Prostate gland (tissue), 2 donors: ENCODE measurements at regions not wholly inside any gene's neighbourhood (a gene's known extent, or its start where the extent isn't known, plus 50 kb on each side); places are given as distances from the start of the nearest gene placed in this dataset.

ENCODE experiments used
- DNase-seq: peaks from one replicate; pipeline ENCODE4 v3.0.0-alpha.2; 2019; ENCODE audit warnings: low spot score
- H3K27ac ChIP-seq, 2 donors: fragments of 200-600 bp; sonication (generic); 2 replicates each; pipeline ENCODE4 v1.5.1; 2017 to 2019
- H3K27me3 ChIP-seq: fragments of 200-600 bp; sonication (generic); replicated peaks from 2 replicates; pipeline ENCODE4 v1.5.1; 2019; ENCODE audit not compliant: insufficient read depth
- H3K36me3 ChIP-seq, 2 donors: fragments of 200-600 bp; sonication (generic); 1 replicate in 1 of 2; 2 replicates in 1 of 2; pipeline versions ENCODE4 v1.5.1 to v1.8.1; 2017 to 2019
- H3K4me1 ChIP-seq: fragments of 200-600 bp; sonication (generic); replicated peaks from 2 replicates; pipeline ENCODE4 v1.5.1; 2019
- H3K4me3 ChIP-seq, 2 donors: fragments of 200-600 bp; sonication (generic); 2 replicates each; pipeline ENCODE4 v1.5.1; 2017 to 2019
- H3K9me3 ChIP-seq: fragments of 200-600 bp; sonication (generic); 2 replicates; pipeline ENCODE4 v1.5.1; 2017
- POLR2A ChIP-seq: fragments of 450-650 bp; IDR thresholded peaks from one replicate; pipeline ENCODE4 v1.6.1; 2016; ENCODE audit warnings: antibody characterized with exemption, mild to moderate bottlenecking
- POLR2AphosphoS5 ChIP-seq: sonication (generic); formaldehyde crosslinking; IDR thresholded peaks from one replicate; pipeline ENCODE4 v1.6.1; 2017; ENCODE audit warnings: antibody characterized with exemption
- WGBS: methylation state at CpG from one replicate; pipeline ENCODE4 v1.1.5; 2018; 5-methylcytosine and 5-hydroxymethylcytosine counted together
- intact Hi-C: fragments of 100-400 bp; cut with DNase I; formaldehyde crosslinking; loops from one replicate; pipeline ENCODE4 v1.14.2; 2022
- TF ChIP-seq, protein P1 (sequence below), 4 experiments: fragments of 200-600 bp in 2 of 4; fragments of 450-650 bp in 2 of 4; sonication (generic) in 2 of 4; IDR thresholded peaks; 1 replicate in 3 of 4; 2 replicates in 1 of 4; pipeline ENCODE4 v1.5.1; 2016 to 2019; ENCODE audit warnings: antibody characterized with exemption in 4 of 4, mild to moderate bottlenecking in 2 of 4, moderate library complexity in 2 of 4

DNA sequence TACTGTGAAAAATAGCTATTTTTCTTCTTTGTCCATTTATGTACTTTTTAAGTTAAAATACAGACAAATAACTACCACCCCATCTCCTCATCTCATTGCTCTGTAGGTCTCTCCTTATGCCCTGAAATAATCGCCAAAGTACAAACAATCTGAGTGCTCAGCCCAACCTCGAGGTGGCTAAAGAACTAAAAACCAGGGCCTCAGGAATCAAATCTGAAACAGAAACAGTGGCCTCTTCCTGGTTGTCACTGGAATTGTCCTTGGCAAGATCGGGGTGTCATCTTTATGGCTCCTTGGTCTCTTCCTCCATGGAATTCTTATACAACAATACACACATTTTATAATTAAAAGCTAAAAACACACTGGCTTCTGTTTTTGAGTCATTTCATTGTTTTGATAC lies 182.4 kb downstream of the ASCL1 start:
- 51% methylated on average over 3 of the region's 3 CpGs for WGBS
- Histone ChIP-seq H3K36me3 (no peaks in the 10 kb centered on the region), H3K9me3 (no peaks in the 10 kb centered on the region), H3K27me3 (no peaks in the 10 kb centered on the region), H3K27ac (no peak overlapping the region), H3K4me3 (no peak overlapping the region), H3K4me1 (no peaks in the 10 kb centered on the region)
- TF ChIP-seq POLR2A, result no peak
- TF ChIP-seq, protein P1, sequence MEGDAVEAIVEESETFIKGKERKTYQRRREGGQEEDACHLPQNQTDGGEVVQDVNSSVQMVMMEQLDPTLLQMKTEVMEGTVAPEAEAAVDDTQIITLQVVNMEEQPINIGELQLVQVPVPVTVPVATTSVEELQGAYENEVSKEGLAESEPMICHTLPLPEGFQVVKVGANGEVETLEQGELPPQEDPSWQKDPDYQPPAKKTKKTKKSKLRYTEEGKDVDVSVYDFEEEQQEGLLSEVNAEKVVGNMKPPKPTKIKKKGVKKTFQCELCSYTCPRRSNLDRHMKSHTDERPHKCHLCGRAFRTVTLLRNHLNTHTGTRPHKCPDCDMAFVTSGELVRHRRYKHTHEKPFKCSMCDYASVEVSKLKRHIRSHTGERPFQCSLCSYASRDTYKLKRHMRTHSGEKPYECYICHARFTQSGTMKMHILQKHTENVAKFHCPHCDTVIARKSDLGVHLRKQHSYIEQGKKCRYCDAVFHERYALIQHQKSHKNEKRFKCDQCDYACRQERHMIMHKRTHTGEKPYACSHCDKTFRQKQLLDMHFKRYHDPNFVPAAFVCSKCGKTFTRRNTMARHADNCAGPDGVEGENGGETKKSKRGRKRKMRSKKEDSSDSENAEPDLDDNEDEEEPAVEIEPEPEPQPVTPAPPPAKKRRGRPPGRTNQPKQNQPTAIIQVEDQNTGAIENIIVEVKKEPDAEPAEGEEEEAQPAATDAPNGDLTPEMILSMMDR (IDR thresholded peaks at IDR 0.05), result no peak
- TF ChIP-seq POLR2AphosphoS5, result no peak
- DNase-seq, result no peak
- intact Hi-C loops, result no loop called here

DNA sequence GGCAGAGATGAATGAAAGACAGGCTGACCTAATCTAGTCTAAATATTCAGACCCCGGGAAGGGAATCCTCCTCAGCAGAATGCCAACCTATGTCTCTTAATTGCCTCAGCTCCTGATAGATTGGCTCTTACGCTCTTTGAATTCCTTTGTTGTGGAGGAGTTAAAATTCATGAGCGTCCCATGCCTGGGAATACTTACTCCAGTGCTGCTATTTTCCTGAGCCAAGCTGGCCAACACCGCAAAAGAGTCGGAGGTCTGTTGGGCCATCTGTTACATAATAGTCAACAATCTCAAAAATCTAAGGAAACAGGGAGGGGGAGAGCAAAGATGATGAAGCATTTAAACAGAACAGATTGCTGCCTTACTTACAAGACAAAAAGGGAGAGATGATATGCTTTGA lies 182.8 kb downstream of the ASCL1 start:
- no peak for DNase-seq
- no peak overlapping the region for H3K27ac ChIP-seq
- no peak overlapping the region for H3K4me3 ChIP-seq
- H3K36me3 ChIP-seq, result no peaks in the 10 kb centered on the region
- H3K9me3 ChIP-seq, result no peaks in the 10 kb centered on the region
- no peak for TF ChIP-seq POLR2AphosphoS5
- no peak for TF ChIP-seq POLR2A
- TF ChIP-seq, protein P1 (IDR thresholded peaks at IDR 0.05), result no peak
- no peaks in the 10 kb centered on the region for H3K27me3 ChIP-seq
- intact Hi-C loops, result no loop called here
- WGBS, result 36% methylated on average over 5 of the region's 5 CpGs
- no peaks in the 10 kb centered on the region for H3K4me1 ChIP-seq

DNA sequence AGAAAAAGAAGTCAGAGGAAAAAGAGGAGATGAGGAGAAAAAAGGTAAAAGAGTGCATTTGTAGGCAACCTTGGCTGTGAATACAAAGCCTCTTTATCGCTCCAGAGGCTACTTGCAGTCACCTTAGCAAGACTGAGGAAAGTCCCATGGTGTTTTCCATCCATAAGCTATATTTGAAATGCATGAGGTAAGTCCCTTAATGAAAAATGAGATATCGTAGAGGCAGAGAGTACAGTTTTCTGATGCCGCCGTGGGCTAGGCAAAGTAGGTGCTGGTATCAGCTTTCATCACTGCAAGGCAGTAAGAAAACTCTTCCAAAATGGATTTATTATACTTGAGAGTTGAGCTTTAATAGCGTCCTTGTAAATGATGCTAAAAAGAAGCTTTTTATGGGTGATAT lies 186.8 kb downstream of the ASCL1 start:
- H3K4me1 ChIP-seq, result no peaks in the 10 kb centered on the region
- H3K27me3 ChIP-seq, result no peaks in the 10 kb centered on the region
- intact Hi-C loops, result no loop called here
- DNase-seq, result no peak
- 44% methylated on average over 5 of the region's 5 CpGs for WGBS
- H3K36me3 ChIP-seq, result no peaks in the 10 kb centered on the region
- no peak for TF ChIP-seq POLR2A
- TF ChIP-seq, protein P1 (IDR thresholded peaks at IDR 0.05), result no peak
- no peak for TF ChIP-seq POLR2AphosphoS5
- no peaks in the 10 kb centered on the region for H3K9me3 ChIP-seq
- H3K27ac ChIP-seq, result no peak overlapping the region
- H3K4me3 ChIP-seq, result no peak overlapping the region

DNA sequence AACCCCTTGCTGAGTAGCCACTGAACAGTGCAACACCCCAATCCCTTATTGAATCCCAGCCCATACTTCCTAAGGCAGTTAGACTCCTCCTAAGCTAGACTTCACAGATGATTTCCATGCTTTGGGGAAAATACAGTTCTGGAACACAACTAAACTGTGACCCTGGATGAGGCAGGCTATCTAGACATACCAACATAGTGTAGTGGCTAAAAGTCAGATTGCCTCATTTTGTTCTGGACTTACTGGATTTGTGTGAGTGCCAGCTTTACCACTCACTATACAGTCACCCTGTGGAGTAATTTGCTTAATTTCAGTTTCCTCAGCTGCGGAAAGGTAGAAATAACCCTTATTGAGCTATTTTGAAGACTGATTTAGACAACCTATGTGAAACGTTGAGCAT lies 203.1 kb downstream of the ASCL1 start:
- Histone ChIP-seq H3K36me3 (no peaks in the 10 kb centered on the region), H3K4me1 (no peaks in the 10 kb centered on the region), H3K4me3 (no peak overlapping the region), H3K9me3 (no peaks in the 10 kb centered on the region), H3K27me3 (no peaks in the 10 kb centered on the region), H3K27ac (no peak overlapping the region)
- intact Hi-C loops, result no loop called here
- TF ChIP-seq, protein P1 (IDR thresholded peaks at IDR 0.05), result no peak
- TF ChIP-seq POLR2AphosphoS5 (no peak), POLR2A (no peak)
- 81% methylated on average over 2 of the region's 2 CpGs for WGBS
- no peak for DNase-seq

DNA sequence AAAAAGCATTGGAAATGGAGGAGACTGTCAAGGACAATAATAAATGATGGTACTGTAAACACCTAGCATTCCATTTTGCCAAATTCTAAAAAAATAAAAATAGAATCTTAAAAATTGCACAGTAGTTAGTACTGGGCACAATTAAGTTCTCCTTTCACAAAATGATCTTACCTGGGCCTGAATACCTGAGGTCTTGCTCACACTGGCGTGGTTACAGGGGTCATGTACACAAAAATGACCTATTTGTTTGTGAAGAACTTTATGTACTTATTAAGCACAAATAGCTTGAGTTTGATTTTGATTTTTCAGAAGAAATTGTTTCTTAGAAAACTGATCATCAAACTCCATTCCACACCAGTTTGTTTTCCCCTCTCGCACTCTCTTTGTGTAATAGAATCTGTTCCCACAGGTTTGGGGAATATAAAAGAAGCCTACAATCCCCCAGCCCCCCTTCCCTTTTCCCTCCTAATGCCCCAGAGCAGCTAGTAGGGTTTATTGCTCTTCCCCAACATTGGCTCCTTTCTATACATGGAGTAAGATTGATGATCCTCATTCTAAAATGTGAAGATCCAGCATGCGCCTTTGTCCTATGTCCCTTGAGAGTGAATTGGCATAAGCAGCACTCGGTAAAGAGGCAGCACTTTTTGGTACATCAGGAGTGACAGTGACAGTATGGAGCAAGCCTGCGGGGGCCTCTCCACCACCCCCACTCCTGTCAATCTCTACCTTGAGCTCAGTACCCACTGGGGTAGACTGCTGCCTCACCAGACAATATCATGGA lies 204.3 kb downstream of the ASCL1 start:
- no peaks in the 10 kb centered on the region for H3K9me3 ChIP-seq
- intact Hi-C loops, result no loop called here
- H3K27me3 ChIP-seq, result no peaks in the 10 kb centered on the region
- no peak overlapping the region for H3K27ac ChIP-seq
- DNase-seq, result no peak
- no peak for TF ChIP-seq POLR2AphosphoS5
- TF ChIP-seq, protein P1 (IDR thresholded peaks at IDR 0.05), result no peak
- no peak for TF ChIP-seq POLR2A
- H3K4me3 ChIP-seq, result no peak overlapping the region
- H3K4me1 ChIP-seq, result no peaks in the 10 kb centered on the region
- no peaks in the 10 kb centered on the region for H3K36me3 ChIP-seq
- 76% methylated on average over 5 of the region's 5 CpGs for WGBS
